ENCODE measurements at regions not wholly inside any gene's neighbourhood (a gene's known extent, or its start where the extent isn't known, plus 50 kb on each side); places are given as distances from the start of the nearest gene placed in this dataset.

DNA sequence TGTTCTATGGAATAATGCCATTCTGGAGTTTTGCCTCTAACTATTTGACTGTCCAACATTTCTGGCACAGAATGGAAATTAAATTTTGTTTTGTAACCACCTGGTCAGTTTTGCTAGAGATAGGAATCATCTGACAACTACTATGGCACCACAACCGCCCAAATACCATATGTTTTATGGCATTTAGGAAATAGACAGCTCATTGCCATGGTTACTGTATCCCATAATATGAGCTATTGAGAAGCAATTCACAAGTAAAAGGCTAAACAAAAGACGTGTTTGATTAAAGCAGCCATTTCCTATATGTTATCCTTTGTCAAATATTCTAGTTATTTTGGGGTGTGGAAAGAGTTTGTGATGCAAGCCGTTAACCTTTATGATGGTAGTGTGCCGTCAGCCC lies 1105.3 kb upstream of the LCORL start:
- TF ChIP-seq, protein P1, sequence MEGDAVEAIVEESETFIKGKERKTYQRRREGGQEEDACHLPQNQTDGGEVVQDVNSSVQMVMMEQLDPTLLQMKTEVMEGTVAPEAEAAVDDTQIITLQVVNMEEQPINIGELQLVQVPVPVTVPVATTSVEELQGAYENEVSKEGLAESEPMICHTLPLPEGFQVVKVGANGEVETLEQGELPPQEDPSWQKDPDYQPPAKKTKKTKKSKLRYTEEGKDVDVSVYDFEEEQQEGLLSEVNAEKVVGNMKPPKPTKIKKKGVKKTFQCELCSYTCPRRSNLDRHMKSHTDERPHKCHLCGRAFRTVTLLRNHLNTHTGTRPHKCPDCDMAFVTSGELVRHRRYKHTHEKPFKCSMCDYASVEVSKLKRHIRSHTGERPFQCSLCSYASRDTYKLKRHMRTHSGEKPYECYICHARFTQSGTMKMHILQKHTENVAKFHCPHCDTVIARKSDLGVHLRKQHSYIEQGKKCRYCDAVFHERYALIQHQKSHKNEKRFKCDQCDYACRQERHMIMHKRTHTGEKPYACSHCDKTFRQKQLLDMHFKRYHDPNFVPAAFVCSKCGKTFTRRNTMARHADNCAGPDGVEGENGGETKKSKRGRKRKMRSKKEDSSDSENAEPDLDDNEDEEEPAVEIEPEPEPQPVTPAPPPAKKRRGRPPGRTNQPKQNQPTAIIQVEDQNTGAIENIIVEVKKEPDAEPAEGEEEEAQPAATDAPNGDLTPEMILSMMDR (IDR thresholded peaks at IDR 0.05 in 4 of 5, conservative IDR thresholded peaks at IDR 0.05 in 1 of 5): no peak
- no peak for TF ChIP-seq POLR2A (IDR thresholded peaks at IDR 0.05)

Data from gastrocnemius medialis (tissue), 4 donors.